HG02840 (cell line): ENCODE measurements at regions not wholly inside any gene's neighbourhood (a gene's known extent, or its start where the extent isn't known, plus 50 kb on each side); places are given as distances from the start of the nearest gene placed in this dataset.
"Not testable (repeated sequence)": the region's sequence is repeated elsewhere in the genome, so short reads cannot be mapped to it uniquely, and the experiment has no call there.

Experiments used
- ATAC-seq: cut with Tn5 transposase; IDR thresholded peaks from one replicate; pipeline ENCODE4 v1.9.1; 2021; ENCODE audit warnings: mild to moderate bottlenecking, moderate library complexity, moderate number of reproducible peaks; ENCODE audit not compliant: unreplicated experiment, low FRiP score

- ATAC-seq: no peak
Observed at GRCh38 chr11:92591521-92591920, 366.9 kb downstream of the FAT3 start.

DNA sequence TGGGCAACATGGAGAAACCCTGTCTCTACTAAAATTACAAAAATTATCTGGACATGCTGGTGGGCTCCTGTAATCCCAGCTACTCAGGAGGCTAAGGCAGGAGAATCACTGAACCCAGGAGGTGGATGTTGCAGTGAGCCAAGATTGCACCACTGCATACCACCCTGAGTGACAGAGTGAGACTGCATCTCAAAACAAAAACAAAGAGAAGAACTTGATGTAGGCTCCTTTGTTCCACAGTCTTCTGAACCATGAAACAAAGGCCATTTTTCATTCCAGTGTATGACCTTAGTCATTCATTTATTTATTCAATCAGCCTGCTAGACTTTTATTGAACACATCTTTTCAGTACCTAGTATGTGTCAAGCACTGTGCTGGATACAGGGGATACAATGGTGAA lies 369.6 kb downstream of the FAT3 start:
- ATAC-seq: no peak

DNA sequence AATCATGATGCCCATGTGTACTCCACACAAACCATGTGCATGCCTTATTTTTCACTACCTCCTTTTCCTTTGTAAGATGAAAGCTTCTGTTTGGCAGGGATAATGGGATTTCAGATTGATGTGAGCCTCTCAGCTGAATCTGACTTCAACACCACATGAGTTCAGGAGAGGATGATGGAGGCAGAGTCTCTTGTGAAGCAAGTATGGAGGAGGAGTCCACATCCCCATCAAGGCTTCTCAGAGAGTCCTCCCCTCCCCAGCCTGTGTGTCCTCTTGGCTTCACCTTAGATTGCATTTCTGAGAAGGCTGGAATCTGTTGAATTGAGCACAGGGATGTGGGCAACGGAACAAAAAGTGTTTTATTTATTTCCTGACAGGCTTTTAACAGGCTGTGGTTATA lies 370.4 kb downstream of the FAT3 start:
- no peak for ATAC-seq

DNA sequence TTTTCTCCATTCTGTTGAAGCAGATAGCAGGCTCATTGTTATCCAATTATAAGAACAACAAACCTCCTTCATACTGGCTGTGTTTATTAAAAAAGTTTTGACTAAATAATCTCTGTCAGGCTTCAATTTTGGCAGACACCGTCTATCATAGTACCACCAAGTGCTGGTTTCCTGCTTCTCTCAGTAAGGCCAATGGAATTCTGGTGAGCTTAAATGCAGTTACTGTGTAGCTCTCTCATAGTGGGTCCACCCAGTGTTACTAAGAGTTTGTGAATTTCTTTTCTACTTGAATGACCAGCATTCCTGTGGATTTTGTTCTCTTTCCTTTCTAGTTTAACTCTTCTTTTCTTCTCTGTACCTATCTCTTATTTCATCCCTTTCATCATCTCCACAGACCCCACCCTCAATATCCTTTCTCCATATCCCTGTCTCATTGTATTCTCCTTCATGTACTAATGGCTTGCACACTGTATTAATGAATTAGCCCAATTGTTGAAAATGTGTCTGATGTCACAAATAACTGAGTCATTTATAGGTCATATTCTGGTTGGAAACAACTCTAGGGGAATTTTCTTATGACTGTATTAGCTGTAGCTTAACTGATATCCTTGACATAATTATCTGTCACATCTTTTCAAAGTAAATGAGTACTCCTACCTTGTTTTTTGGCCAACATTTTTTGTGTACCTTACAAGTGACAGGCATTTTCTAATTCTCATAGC lies 372.1 kb downstream of the FAT3 start:
- ATAC-seq: no peak

DNA sequence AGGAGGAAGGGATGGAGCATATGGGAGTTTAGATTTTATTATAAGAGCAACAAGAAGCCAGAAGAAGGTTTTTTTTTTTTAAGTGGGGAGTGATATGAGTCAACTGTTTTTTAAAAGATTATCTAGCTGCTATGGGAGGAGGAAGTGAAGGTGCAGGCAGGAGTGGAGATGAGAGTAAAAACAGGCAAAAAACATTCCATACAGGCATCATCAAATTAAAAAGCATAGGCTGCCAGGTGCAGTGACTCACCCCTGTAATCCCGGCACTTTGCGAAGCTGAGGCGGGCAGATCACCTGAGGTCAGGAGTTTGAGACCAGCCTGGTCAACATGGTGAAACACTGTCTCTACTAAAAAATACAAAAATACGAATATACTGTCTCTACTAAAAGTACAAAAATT lies 368.4 kb upstream of the MTNR1B start:
- ATAC-seq: no peak

- ATAC-seq: no peak
Observed at GRCh38 chr11:92605667-92606066, 363.8 kb upstream of the MTNR1B start.

DNA sequence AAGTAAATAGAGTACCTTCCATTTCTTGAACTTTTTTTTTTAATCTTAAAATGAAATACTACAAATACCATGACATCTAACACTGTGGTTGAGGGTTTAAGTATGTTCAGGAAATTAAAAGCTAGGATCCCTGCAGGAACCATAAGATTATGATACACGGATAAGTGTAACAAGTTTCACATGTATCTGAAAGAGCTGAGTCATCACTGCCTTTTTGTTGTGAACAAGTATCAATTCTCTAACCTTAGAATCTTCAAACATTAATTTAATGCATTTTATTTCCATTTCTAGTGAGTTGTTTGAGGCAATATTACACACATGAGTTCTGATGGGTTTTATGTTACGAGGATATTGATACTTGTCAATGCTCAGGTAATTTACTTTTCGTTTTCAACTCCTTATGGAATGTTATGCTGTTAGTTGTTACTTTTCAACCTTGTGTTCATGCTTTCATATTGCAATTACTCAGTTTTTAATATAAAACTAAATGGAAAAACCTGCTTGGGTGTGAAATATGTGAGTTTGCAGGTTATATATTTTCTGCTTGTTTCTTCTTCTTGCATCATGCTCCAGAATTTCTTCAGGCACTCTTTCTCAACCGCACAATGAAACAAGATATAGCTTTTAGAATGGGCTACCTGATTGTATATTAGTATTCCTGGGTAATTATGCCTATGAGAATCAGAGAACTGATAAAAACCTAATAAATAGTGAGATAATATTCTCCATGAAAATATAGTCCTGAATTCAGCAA lies 361.3 kb upstream of the MTNR1B start:
- ATAC-seq: no peak

DNA sequence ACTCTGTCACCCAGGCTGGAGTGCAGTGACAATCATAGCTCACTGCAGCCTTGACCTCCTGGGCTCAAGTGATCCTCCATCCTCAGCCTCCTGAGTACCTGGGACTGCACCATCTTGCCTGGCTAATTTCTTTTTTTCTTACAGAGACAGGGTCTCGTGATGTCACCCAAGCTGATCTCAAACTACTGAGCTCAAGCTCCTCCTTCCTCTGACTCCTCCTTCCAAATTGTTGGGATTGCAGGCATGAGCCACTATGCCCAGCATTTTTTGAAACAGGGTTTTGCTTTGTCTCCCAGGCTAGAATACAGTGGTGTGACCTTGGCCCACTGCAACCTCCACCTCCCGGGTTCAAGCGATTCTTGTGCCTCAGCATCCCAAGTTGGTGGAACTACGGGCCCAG lies 358.3 kb upstream of the MTNR1B start:
- no peak for ATAC-seq

GRCh38 chr11:92618020-92618419 lies 351.4 kb upstream of the MTNR1B start:
- ATAC-seq: not testable (repeated sequence)

- no peak for ATAC-seq
Observed at GRCh38 chr11:92623055-92623454, 346.4 kb upstream of the MTNR1B start.

GRCh38 chr11:92625894-92626293 lies 343.6 kb upstream of the MTNR1B start:
- no peak for ATAC-seq

DNA sequence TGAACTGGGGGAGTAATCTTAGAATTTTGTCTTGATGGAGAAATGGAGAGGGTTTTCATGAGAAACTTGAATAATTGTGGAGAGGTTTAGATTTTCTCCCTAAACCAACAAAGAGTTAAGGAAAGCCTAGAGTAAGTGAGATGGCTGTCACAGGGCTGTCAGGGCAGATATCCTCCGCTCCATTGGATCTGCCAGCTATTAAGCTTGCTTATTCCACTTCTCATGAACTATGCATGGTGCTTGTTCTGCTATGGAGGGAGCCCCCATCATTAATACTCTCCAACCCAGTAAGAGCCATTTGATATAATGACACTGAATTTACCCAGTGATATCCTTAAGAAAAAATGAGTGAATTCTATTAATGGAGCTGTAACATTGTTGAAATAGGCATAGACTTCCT lies 342.8 kb upstream of the MTNR1B start:
- no peak for ATAC-seq

DNA sequence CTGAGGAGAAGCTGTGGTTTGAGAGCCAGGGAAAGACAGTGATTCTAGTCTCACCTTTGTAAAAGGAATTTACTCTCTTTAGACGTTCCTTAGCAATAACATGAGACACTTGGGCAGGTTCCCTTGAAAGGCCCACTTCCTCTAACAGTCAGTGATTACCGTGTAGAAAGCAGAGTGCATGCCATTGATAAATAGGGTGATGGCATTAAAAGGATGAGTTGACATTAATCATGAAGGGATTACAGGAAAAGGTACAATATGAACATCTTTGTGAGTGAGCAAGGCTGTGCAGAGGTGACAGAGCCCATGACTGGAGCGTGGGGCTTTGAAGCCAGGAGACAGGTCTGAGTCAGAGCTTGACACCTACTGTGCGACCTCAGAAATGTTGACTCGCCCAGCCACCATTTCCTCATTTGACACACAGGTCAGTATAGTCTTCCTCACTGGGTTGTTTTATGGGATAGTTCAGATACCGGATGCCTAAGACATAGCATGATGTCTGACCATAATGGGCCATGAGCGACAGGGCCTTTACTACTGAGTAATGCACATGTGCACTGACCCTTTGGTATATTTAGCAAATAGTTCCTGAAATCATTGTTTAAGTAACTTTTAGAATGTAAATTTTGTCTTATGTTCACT lies 341.7 kb upstream of the MTNR1B start:
- ATAC-seq: no peak

- no peak for ATAC-seq
Observed at GRCh38 chr11:92628401-92629292, 340.8 kb upstream of the MTNR1B start.

DNA sequence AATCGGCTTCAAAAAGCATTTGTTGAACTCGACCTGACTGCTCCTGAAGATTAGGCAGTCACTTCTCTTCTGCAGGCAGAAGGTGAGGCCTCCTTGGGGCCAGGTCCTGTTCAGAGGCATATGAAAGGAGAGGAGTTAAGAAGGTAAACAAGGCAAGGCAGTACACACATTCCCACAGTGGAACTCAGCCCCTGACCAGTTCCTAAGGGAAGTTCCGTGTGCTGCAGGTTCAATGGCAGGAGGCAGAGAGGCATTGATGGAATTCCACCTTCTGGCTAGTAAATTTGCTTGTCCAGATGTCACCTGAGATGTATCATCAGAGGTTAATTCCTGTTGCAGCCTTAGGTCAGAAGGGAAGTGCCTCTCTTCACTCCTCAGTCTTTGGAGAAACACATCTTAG lies 337.0 kb upstream of the MTNR1B start:
- no peak for ATAC-seq

- ATAC-seq: no peak
Observed at GRCh38 chr11:92633820-92634219, 335.6 kb upstream of the MTNR1B start.

- ATAC-seq: no peak
Observed at GRCh38 chr11:92636543-92637188, 332.8 kb upstream of the MTNR1B start.

DNA sequence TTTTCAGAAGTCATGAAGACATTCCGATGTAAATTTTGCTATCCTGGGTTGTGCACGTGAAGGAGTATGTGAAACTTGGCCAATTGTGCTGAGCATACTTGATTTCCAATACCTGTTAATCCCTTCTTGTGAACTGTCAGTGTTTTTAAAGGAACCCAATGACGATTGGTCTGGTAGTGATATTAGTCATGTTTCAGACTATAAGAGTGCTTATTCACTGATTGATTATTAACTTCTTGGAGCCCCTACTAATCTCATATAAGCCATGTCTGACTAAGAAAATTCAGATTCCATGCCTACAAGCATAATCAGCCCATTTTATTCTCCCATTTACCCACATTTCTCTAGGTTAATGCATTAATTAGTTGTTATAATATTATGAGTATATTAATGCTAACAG lies 330.8 kb upstream of the MTNR1B start:
- ATAC-seq: no peak

DNA sequence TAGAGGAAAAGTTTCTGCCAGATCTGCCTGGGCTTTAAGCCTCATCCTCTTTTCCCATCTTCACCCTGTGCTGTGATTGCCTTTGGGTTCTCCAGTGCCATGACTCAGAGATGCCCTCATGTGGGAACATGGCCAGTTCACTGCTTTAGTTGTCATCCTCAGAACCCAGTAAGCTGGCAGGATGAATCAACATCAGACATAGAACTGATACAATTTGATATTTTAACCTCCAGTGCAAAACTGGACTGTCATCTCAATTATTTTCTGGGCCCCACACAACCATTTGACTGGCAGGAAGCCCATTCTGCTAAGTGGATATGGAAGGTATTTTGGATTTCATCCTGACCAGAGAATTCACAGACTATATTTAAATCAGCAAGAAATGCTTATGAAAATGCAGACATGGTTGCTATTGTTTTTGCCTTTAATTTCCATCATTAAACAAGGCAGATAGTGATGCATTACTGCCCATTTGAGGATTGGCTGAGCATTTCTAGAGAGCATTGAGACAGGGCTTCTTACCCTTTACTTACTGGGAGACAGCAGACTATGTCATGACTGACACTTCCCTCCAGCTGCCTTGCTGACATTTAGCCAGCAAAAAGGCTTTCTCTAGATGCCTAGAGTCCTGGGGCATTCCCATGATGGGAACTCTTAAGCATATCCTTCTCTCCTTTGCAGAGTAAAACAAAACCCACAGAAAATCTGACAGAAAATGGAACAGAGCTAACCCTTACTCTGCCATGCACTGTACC lies 327.1 kb upstream of the MTNR1B start:
- no peak for ATAC-seq
